ENCODE measurements at regions not wholly inside any gene's neighbourhood (a gene's known extent, or its start where the extent isn't known, plus 50 kb on each side); places are given as distances from the start of the nearest gene placed in this dataset.
"Not testable (repeated sequence)": the region's sequence is repeated elsewhere in the genome, so short reads cannot be mapped to it uniquely, and the experiment has no call there.

DNA sequence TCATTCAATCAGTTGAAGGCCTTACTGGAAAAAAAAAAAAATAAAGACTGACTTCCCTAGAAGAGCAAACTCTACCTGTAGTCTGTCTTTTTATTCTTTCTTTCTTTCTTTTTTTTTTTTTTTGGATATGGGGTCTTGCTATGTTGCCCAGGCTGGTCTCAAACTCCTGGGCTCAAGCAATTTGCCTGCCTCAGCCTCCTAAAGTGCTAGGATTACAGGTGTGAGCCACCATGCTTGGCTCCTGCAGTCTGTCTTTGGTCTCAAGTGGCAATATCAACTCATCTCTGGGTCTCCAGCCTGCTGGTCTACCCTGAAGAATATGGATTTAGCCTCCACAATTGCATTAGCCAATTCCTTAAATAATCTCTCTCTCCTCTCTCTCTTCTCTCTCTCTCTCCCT is 167.7 kb upstream of the P2RY1 start:
- no peak for DNase-seq (ENCODE audit: low read depth)

DNA sequence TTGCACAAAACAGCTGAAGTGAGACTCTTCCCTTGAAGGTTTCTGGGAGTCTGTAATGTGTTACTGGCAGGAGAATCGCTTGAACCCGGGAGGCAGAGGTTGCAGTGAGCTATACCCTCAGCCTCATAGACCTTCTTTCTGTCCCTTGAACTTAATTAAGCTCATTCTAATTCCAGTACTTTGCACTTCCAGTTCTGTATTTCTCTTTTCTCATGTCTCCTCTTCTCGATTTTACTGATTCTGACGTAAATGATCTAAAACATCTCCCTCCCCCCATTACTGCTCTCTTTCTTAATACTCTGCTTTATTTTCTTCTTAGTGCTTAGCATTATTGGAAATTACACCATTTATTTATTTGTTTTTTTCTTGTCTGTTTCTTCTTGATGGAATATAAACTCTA is 165.4 kb upstream of the P2RY1 start:
- no peak for DNase-seq (ENCODE audit: low read depth)

DNA sequence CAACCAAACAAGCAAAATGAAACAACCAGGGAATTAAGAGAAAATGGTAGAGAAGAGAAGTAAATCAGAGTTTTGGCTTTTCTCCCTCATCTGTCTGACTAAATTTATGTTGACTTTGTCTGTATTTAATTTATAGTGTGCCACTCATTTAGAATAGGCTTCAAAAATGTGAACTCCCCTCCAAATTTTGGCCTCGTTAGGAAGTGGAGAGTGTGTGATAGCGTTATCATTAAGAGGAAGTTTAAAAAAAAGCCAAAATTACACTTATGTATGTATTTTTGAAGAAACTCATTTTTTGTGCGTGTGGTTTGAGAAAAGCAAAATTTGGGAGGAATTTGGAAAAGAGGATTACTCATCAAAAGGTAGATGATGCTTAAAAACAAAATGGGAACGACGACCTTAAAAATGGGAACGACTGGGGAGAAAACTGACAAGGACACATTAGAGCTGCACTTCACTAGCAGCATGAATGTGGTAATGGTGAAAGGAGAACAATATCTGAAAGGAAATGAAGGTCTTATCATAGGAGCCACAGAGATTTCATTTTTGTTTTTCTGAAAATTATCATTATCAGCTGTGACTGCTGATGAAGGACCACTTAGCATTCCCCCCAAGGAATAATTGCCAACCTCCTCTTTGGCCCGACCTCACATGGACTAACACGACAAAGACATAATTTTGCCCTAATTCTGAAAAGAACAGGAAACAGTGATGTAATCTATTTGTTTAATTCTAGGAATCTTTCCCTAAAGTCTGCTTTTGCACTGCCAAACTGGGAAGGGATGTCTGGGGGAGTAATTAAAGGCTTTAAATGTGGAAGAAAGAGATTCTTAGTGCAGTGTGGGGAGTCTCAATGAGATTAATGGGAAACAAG is 163.2 kb upstream of the P2RY1 start:
- no peak for DNase-seq (ENCODE audit: low read depth)

DNA sequence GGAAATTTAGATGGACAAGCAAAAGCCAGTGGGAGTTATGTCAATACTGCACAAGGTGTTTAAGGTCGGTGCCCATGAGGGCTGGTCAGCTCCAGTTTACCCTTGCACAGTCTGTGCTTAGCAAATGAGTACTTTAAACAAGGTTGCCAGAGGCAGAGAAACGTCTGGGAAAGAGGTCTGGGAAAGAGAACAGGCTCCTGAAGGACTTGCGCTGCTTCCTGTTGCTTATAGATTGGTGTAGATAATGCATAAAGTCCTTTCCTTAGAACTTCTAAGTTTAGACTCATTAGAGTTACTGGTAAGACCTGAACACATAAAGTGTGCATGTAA is 162.6 kb upstream of the P2RY1 start:
- DNase-seq (ENCODE audit: low read depth) = no peak

DNA sequence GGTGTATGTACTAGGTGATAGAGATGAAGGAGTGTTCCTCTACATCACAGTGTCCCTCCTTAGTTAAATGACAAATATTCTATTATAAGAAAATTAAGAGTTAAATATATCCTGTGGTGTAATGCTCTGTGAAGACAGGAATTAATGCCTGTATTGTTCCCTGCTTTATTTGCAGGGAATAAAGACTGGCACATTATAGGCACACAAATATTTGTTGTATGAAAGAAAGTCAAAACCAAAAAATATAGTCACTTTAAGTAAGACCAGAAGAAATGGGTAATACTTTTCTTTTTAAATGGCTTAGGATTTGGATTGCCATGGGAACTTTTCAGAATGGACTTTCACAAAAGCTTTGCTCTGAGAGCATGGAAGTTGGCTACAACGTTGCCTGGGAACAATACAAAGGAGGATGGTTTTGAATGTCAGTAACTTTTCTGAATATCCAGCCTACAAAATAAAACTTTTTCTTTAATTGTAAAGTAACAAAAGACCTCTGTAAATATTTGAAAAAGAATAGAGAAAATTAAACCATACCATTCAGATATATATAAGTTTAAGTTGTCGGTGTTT is 158.0 kb upstream of the P2RY1 start:
- no peak for DNase-seq (ENCODE audit: low read depth)

DNA sequence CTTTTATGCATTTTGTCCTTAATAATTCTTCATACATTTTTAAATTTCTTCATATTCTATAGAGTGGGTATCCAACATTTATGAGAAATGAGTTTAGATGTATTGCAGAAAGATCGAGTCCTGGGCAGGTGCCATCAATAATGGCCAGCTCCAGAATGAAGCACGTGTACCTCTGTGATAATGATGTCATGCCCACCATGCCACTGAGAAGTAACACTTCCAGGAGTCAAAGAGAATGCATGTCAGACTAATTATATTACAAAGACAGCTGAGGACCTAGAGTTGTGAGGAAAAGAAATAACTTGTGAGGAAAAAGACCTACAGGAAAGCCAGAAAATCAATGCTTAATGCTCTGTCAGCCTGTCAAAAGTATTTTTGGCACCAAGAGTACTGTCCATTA is 157.4 kb upstream of the P2RY1 start:
- DNase-seq (ENCODE audit: low read depth) = no peak

DNA sequence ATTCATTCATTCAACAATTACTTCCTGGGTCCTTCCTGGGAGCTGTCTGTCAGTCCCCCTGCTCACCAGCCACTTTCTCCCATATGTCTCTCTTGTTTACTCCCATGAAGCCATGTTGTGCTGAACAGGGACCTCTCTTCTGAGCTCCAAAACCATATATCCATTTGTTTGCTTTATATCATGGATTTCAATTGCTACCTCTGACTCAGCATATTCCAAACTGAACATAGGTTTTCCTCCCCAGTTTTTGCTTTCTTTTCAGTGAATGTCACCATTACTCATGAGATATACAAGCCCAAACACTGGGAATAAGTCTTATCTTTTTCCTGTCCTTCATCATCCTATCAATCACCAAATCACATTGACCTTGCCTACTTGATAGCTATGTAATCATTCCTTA is 152.5 kb upstream of the P2RY1 start:
- DNase-seq (ENCODE audit: low read depth) = no peak

DNA sequence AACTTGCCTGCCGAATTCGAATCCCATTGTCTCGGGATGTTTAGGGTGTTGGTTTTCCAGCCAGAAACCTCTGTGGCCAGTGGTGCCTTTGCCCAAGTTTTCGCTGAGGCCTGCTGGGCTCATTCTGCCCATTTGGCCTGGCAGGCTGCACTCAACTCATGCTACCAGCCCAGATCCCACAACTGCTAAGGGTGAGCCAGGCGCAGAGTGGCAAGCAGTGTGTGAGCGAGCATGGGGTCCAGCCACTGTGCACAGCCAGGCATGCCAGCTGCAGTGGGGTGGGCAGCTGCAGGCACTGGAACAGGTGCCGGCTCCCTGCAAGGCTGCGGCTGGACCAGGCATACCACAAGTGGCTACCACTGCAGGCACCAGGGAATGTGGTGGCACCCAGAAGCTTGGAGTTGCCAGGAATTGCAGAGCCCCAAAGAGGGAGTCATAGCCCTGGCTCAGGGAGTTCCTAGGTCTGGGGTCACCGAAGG is 151.4 kb upstream of the P2RY1 start:
- DNase-seq (ENCODE audit: low read depth) = no peak

DNA sequence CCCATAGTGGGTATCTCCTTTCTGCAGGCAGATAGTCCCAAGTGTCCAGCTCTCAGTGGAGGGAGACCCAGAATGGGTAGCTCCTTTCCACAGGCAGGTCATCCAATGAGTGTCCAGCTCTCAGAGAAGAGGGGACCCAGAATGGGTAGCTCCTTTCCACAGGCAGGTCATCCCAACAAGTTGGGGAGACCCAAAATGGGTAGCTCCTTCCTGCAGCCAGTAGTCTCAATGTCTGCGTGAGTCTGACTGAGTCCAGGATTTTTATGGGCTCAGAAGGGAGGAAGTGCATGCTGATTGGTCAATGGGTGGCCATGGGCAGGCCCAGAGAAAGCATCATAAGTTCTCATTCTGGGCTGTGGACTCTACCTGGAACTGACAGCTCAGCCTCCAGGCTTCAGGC is 150.7 kb upstream of the P2RY1 start:
- no peak for DNase-seq (ENCODE audit: low read depth)

DNA sequence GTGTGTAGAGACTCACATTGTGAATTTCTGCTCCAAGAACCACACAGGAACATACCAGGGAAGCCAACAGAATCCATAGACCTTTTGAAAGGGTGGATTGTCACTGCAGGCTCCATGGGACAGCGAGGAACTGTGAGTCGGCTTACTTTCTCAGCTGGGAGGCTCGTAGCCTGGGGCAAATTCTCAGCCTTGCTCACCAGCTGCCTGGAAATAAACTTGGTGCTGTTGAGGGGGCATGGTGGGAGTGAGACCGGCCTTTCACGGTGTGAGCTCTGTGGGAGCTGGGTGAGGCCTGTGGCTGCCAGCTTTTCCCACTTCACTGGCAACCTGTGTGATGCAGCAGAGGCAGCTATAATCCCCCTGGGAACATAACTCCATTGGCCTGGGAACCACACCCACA is 146.6 kb upstream of the P2RY1 start:
- no peak for DNase-seq (ENCODE audit: low read depth)

DNA sequence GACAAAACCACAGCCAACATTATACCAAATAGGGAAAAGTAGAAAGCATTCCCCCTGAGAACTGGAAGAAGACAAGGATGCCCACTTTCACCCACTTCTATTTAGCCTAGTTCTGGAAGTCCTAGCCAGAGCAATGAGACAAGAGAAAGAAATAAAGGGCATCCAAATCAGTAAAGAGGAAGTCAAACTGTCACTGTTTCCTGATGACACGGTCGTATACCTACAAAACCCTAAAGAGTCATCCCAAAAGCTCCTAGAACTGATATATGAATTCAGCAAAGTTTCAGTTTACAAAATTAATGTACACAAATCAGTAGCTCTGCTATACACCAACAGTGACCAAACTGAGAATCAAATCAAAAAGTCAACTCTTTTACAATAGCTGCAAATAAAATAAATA is 142.6 kb upstream of the P2RY1 start:
- not testable (repeated sequence) for DNase-seq (ENCODE audit: low read depth)

DNA sequence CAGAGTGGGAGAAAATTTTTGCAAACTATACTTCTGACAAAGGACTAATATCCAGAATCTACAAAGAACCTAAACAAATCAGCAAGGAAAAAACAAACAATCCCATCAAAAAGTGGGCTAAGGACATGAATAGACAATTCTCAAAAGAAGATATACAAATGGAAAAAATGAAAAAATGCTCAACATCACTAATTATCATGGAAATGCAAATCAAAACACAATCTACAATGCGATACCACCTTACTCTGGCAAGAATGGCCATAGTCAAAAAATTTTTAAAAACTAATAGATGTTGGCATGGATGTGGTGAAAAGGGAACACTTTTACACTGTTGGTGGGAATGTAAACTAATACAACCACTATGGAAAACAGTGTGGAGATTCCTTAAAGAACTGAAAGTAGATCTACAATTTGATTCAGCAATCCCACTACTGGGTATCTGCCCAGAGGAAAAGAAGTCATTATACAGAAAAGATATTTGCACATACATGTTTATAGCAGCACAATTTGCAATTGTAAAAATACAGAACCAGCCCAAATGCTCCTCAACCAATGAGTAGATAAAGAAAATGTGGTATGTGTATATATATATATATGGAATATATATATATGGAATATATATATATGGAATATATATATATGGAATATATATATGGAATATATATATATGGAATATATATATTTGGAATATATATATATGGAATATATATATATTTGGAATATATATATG is 141.2 kb upstream of the P2RY1 start:
- DNase-seq (ENCODE audit: low read depth) = not testable (repeated sequence)

DNA sequence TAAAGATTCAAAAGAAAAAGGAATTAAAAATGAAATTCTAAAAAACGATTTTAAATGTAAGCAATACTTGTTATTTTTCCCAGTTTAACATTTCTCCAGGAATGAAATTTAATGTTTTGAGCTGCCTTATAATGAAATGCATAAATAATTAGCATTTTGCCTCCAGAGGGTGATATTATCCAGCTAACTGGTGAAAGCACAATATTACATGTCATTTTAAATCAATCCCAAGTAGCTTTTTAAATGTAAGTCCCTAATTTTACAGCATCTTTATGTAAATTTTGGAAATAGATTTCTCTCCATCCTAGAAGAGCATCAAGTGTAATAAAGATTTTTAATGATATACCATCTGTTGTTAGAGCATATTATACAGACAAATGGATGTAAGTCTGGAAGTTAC is 139.1 kb upstream of the P2RY1 start:
- no peak for DNase-seq (ENCODE audit: low read depth)

DNA sequence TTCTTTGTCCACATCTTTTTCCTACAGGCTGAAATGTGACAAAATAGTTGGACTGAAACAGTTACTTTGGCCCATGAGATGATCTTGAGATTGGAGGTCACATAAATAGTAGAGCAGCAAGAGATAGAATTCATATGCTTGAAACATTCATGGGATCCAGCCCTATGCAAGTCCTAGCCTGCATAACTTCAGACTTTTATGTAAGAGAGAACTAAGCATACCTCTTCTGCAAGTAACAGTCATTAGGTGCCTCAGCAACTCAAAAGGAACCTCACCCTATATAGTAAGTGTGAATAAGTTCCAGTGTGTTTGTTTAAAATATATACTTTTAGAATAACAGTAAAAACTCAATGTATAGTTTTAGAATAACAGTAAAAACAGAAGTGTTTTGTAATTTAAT is 138.0 kb upstream of the P2RY1 start:
- no peak for DNase-seq (ENCODE audit: low read depth)

DNA sequence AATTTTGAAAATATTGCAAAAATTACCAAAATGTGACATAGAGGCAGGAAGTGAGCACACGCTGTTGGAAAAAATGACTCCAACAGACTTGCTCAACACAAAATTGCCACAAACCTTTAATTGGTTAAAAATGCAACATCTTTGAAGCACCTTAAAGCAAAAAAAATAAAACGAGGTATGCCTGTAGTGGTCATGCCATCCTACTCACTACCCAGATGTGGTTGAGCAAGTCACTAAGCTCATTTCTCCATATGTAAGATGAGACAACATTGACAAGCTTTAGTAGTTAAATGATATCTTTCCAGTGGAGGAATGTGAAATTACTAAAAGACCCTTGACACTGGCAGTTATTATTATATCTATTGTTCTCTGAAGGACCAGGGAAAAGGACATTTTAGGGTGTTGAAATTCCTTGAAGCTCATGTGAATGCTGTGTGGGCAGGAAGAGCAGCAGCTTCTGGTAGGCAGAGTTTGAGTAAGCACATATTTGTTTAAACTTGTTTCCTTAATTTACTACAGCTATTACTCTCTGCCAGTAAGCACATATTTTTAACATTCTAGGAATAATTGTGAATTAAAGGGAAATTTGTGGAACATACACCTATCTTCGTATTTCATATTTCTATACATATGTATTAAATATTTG is 131.6 kb upstream of the P2RY1 start:
- DNase-seq (ENCODE audit: low read depth) = no peak

DNA sequence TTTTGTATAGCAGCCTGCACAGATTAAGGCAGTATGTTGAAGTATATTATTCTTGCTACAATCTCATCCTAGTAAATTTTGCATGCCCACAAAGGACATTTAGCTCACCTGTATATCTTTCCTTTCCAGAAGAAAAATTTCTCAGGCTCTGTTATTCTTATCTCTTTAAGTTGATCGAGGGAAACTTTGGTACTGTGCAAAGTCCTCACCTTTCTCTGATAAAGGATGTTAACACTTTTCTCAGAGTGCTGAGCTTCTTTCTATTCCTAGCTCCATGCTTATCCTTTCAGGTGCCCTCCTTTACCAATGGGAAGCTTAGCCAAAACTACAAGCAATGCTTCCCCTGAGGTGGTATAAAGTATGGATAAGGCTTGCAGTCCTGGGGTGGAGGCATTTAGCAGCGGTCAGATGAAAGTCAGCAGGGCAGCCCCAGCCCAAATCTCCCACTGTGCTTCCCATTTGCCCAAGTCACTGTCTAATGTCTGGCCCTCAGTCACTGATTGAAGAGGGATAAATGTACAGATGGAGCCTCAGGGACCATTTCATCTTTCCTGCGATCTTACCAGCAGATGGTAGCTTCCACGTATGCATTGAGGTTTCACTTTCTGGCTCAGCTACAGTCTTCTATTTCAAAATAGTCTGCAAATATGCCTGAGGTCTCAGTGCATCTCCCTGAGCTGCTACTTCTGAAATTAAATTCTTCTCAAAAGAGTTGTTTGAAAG is 127.8 kb upstream of the P2RY1 start:
- DNase-seq (ENCODE audit: low read depth) = no peak

DNA sequence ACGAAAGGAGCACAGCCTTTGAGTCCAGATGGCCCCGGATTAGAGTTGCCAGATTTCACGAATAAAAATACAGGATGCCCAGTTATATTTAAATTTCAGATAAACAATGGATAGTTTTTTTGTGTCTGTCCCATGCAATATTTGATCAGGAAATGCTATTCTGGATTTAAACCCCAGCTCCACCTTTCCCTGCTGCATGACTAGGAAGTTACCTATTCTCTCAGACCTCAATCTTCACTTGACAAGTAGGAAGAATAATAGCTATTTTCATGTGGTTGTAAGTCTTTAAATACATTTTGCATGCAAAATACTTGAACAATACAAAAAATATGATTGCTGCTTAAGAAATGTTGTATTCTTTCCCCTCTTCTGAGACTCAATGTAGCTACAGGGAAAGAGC is 125.3 kb upstream of the P2RY1 start:
- DNase-seq (ENCODE audit: low read depth) = no peak

DNA sequence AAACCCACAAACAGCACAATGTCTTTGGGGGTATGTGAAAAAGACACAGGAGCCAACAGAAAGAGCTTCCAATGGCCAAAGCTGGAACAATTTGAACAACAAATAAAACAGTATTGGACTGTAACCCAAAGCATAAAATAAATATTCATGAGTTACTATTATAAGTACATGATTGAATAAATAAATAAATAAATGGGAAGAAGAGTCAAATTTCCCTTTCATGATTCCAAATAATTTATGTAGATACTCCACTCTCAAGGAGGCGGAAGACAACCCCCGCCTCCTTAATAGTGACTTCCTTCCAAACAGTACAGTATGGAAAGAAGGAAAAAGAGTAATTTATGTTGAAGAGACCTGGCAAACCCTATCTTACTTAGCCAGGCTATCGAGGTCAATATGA is 124.4 kb upstream of the P2RY1 start:
- no peak for DNase-seq (ENCODE audit: low read depth)

DNA sequence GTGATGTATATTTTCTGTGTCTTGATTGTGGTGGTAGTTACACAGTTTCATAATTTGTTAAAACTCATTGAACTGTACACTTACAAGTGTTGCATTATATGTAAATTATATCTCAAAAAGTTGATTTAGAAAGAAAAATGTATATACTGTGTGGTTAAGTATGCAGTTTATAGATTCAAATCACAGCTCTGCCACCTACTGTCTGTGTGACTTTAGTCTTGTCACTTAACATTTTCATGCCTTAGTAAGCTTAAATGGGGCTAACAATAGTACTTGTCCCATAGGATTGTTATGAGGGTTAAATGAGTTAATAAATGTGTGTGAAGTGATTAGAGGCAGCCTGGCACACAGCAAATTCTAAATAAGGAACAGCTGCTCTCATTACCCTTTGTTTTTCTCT is 120.9 kb upstream of the P2RY1 start:
- DNase-seq (ENCODE audit: low read depth) = no peak

DNA sequence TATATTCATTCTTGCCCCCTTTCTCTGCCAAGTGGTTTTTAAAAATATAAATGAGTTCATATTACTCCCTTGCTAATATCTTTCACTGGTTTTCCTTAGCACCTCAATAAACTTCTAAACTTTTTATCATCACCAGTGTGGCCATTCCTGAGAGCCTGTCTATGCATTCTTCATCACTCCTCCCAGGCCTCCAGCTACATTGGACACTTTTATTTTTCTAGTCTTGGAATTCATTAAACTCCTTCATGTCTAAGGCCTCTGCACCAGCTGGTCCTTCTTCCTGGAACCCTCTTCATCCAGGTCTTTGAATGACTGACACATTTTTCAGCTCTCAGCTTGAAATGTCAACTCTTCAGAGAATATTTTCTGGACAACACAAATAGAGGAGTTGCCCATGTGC is 120.4 kb upstream of the P2RY1 start:
- no peak for DNase-seq (ENCODE audit: low read depth)

DNA sequence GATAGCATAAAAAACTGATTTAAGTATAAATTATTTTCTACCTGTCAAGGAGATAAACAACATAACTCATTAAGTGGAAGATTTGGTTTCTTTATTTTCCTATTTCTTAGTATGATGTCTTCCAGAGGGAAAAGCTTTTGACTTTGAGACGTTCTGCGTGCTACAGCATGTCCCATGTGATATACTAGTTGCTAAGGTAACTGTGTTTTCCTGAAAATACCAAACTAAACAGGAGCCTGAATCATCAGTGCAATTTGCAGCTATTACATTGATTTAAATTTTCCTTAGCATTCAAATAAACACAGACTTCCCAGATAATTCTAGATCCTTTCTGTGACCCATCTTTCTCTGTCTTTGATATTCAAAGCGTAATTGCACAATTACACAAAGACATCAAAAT is 117.7 kb upstream of the P2RY1 start:
- no peak for DNase-seq (ENCODE audit: low read depth)

DNA sequence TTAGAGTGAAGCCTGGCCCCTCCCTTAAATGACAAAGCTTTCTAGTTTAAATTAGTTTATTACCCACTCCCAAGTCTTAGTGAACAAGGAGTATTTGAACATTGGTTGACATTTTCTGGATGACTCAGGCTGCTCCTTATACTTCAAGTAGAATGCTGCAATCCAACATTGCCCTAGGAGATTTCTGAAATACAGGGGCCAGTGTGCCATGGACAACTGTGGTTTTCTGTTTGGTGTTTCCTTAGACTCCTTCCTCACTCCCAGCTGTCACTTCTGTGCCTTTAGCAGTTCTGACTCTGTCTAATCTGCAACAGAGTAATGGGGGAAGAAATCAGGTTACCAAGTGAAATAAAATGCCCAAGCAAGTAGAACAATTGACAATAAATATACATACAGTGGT is 116.1 kb upstream of the P2RY1 start:
- DNase-seq (ENCODE audit: low read depth) = no peak

All from stromal cell of bone marrow (primary cell).